H9 (cell line): ENCODE measurements at regions not wholly inside any gene's neighbourhood (a gene's known extent, or its start where the extent isn't known, plus 50 kb on each side); places are given as distances from the start of the nearest gene placed in this dataset.

Experiments used
- DNase-seq: peaks from one replicate; pipeline ENCODE4 v3.0.0-alpha.2; 2017
- H2AFZ ChIP-seq: one replicate; pipeline ENCODE4 v1.6.1; 2013; ENCODE audit warnings: mild to moderate bottlenecking, low read length, control low read depth, moderate library complexity
- H2AK5ac ChIP-seq: 2 replicates; pipeline ENCODE4 v1.6.1; 2013; ENCODE audit warnings: low read length, control low read depth, mixed read lengths; ENCODE audit not compliant: insufficient read length
- H2BK120ac ChIP-seq: one replicate; pipeline ENCODE4 v1.6.1; 2013; ENCODE audit warnings: low read depth, mild to moderate bottlenecking, low read length, control low read depth, inconsistent platforms; ENCODE audit not compliant: poor library complexity, severe bottlenecking
- H2BK12ac ChIP-seq: 2 replicates; pipeline ENCODE4 v1.6.1; 2013; ENCODE audit warnings: low read length, control low read depth, mixed read lengths, low read depth; ENCODE audit not compliant: insufficient read length
- H2BK15ac ChIP-seq: 2 replicates; pipeline ENCODE4 v1.6.1; 2013; ENCODE audit warnings: low read depth, low read length, control low read depth
- H2BK20ac ChIP-seq: one replicate; pipeline ENCODE4 v1.6.1; 2013; ENCODE audit warnings: low read depth, mild to moderate bottlenecking, low read length, control low read depth, inconsistent platforms; ENCODE audit not compliant: poor library complexity, severe bottlenecking
- H2BK5ac ChIP-seq: 2 replicates; pipeline ENCODE4 v1.6.1; 2013; ENCODE audit warnings: low read length, control low read depth, mixed read lengths; ENCODE audit not compliant: insufficient read length
- H3K14ac ChIP-seq: 2 replicates; pipeline ENCODE4 v1.6.1; 2013; ENCODE audit warnings: low read length, control low read depth; ENCODE audit not compliant: insufficient read depth
- H3K18ac ChIP-seq: 2 replicates; pipeline ENCODE4 v1.6.1; 2013; ENCODE audit warnings: low read depth, mild to moderate bottlenecking, mixed read lengths, low read length, control low read depth; ENCODE audit not compliant: insufficient read length
- H3K23ac ChIP-seq: 2 replicates; pipeline ENCODE4 v1.6.1; 2013; ENCODE audit warnings: low read length, control low read depth, mixed read lengths, low read depth; ENCODE audit not compliant: insufficient read length
- H3K23me2 ChIP-seq: 2 replicates; pipeline ENCODE4 v1.6.1; 2013; ENCODE audit warnings: low read depth, mild to moderate bottlenecking, mixed read lengths, low read length, control low read depth; ENCODE audit not compliant: insufficient read length, poor library complexity, severe bottlenecking
- H3K27ac ChIP-seq: 2 replicates; pipeline ENCODE4 v1.5.1; 2013; ENCODE audit warnings: low read length, control low read depth, mixed read lengths, low read depth; ENCODE audit not compliant: insufficient read length
- H3K27me3 ChIP-seq: 2 replicates; pipeline ENCODE4 v1.6.1; 2013; ENCODE audit warnings: low read length, control low read depth, inconsistent platforms; ENCODE audit not compliant: insufficient read depth
- H3K4ac ChIP-seq: 2 replicates; pipeline ENCODE4 v1.6.1; 2013; ENCODE audit warnings: low read depth, mild to moderate bottlenecking, control low read depth, inconsistent platforms, low read length, moderate library complexity
- H3K4me1 ChIP-seq: 2 replicates; pipeline ENCODE4 v1.6.1; 2013; ENCODE audit warnings: low read length, control low read depth, inconsistent platforms; ENCODE audit not compliant: insufficient read depth
- H3K4me2 ChIP-seq: 2 replicates; pipeline ENCODE4 v1.6.1; 2013; ENCODE audit warnings: low read length, control low read depth, mixed read lengths; ENCODE audit not compliant: insufficient read length, insufficient read depth
- H3K56ac ChIP-seq: 2 replicates; pipeline ENCODE4 v1.6.1; 2013; ENCODE audit warnings: low read depth, mild to moderate bottlenecking, mixed read lengths, low read length, control low read depth; ENCODE audit not compliant: insufficient read length
- H3K79me1 ChIP-seq: 2 replicates; pipeline ENCODE4 v1.6.1; 2013; ENCODE audit warnings: low read depth, mild to moderate bottlenecking, moderate library complexity, low read length, control low read depth, inconsistent platforms; ENCODE audit not compliant: insufficient read depth, poor library complexity, severe bottlenecking
- H3K79me2 ChIP-seq: 2 replicates; pipeline ENCODE4 v1.6.1; 2013; ENCODE audit warnings: low read length, control low read depth, inconsistent platforms; ENCODE audit not compliant: insufficient read depth
- H3K9ac ChIP-seq: 2 replicates; pipeline ENCODE4 v1.6.1; 2013; ENCODE audit warnings: low read length, control low read depth, mixed read lengths; ENCODE audit not compliant: insufficient read length; ENCODE audit errors: extremely low read depth
- H3K9me3 ChIP-seq: one replicate; pipeline ENCODE4 v1.6.1; 2013; ENCODE audit warnings: low read depth, low read length, inconsistent platforms; ENCODE audit not compliant: control insufficient read depth
- H3T11ph ChIP-seq: one replicate; pipeline ENCODE4 v1.6.1; 2013; ENCODE audit warnings: mild to moderate bottlenecking, low read length, control low read depth, inconsistent platforms
- H4K20me1 ChIP-seq: one replicate; pipeline ENCODE4 v1.6.1; 2013; ENCODE audit not compliant: control insufficient read depth, insufficient read length, insufficient read depth
- H4K5ac ChIP-seq: 2 replicates; pipeline ENCODE4 v1.6.1; 2013; ENCODE audit warnings: low read depth, mild to moderate bottlenecking, mixed read lengths, low read length, control low read depth; ENCODE audit not compliant: insufficient read length
- H4K8ac ChIP-seq: replicated peaks from 2 replicates; pipeline ENCODE4 v1.6.1; 2013; ENCODE audit warnings: low read length, control low read depth, mixed read lengths, low read depth; ENCODE audit not compliant: insufficient read length
- H4K91ac ChIP-seq: 2 replicates; pipeline ENCODE4 v1.6.1; 2013; ENCODE audit warnings: low read depth, mild to moderate bottlenecking, moderate library complexity, mixed read lengths, low read length, control low read depth; ENCODE audit not compliant: insufficient read length
- H3K27ac Mint-ChIP-seq, 3 experiments: 2 replicates in 2 of 3; 3 replicates in 1 of 3; pipeline ENCODE4 v1.8.0; 2020 to 2021; ENCODE audit warnings: mixed read lengths in 3 of 3, mild to moderate bottlenecking in 1 of 3, moderate library complexity in 1 of 3
- H3K27me3 Mint-ChIP-seq: 2 replicates; pipeline ENCODE4 v1.8.0; 2021; ENCODE audit warnings: low read depth, mild to moderate bottlenecking, moderate library complexity, mixed read lengths
- H3K36me3 Mint-ChIP-seq, 3 experiments: 2 replicates in 2 of 3; 3 replicates in 1 of 3; pipeline ENCODE4 v1.8.0; 2020 to 2021; ENCODE audit warnings: low read depth in 3 of 3, mixed read lengths in 3 of 3; ENCODE audit not compliant: insufficient read depth in 1 of 3
- H3K4me1 Mint-ChIP-seq, 2 experiments: 2 replicates each; pipeline ENCODE4 v1.8.0; 2020; ENCODE audit warnings: mixed read lengths in 2 of 2
- H3K4me3 Mint-ChIP-seq, 2 experiments: 2 replicates in 1 of 2; 3 replicates in 1 of 2; pipeline ENCODE4 v1.8.0; 2020 to 2021; ENCODE audit warnings: mild to moderate bottlenecking in 2 of 2, mixed read lengths in 2 of 2, moderate library complexity in 1 of 2
- H3K9me3 Mint-ChIP-seq, 2 experiments: 2 replicates in 1 of 2; 3 replicates in 1 of 2; pipeline ENCODE4 v1.8.0; 2020; ENCODE audit warnings: mild to moderate bottlenecking in 2 of 2, mixed read lengths in 2 of 2, moderate library complexity in 1 of 2
- CTCF ChIP-seq: fragments of 200-600 bp; sonication (generic); conservative IDR thresholded peaks from 3 replicates; pipeline ENCODE4 v1.8.0; 2021; ENCODE audit warnings: antibody characterized with exemption, mild to moderate bottlenecking
- WGBS: extraction: QIAGEN DNeasy Blood & Tissue Kit; methylation state at CpG from one replicate; pipeline ENCODE4 v1.1.7; 2013; ENCODE audit warnings: missing lambda C conversion rate, low lambda C conversion rate, mixed read lengths; ENCODE audit not compliant: insufficient read length; ENCODE audit errors: extremely low coverage; 5-methylcytosine and 5-hydroxymethylcytosine counted together

- Mint-ChIP-seq H3K27ac (no peak overlapping the region), H3K27me3 (no peaks in the 10 kb centered on the region), H3K4me3 (no peak overlapping the region), H3K36me3 (no peaks in the 10 kb centered on the region), H3K4me1 (peaks cover 10 to 21% of the 10 kb centered on the region in 2 experiments), H3K9me3 (no peaks in the 10 kb centered on the region; a peak in 2 of 5 replicates)
- H4K8ac ChIP-seq, result no peak overlapping the region
- no peak overlapping the region for H3K4me2 ChIP-seq
- no peaks in the 10 kb centered on the region for H3K79me2 ChIP-seq
- no peaks in the 10 kb centered on the region for H3K9me3 ChIP-seq
- DNase-seq, result no peak
- H3K56ac ChIP-seq, result no peak overlapping the region
- no peak overlapping the region for H3K9ac ChIP-seq
- H3T11ph ChIP-seq, result no peak overlapping the region
- H4K91ac ChIP-seq, result no peak overlapping the region
- H3K18ac ChIP-seq, result no peak overlapping the region
- H3K4ac ChIP-seq, result no peak overlapping the region
- WGBS, result no CpG with 5 or more reads among the region's 5 CpGs
- no peak for TF ChIP-seq CTCF
- no peak overlapping the region for H2BK120ac ChIP-seq
- no peak overlapping the region for H3K27ac ChIP-seq
- no peaks in the 10 kb centered on the region for H3K23me2 ChIP-seq
- H2BK12ac ChIP-seq, result no peak overlapping the region
- no peak overlapping the region for H4K5ac ChIP-seq
- no peaks in the 10 kb centered on the region for H3K4me1 ChIP-seq
- no peak overlapping the region for H3K14ac ChIP-seq
- no peak overlapping the region for H2BK5ac ChIP-seq
- H2AK5ac ChIP-seq, result no peak overlapping the region
- no peak overlapping the region for H2BK15ac ChIP-seq
- H2BK20ac ChIP-seq, result no peak overlapping the region
- H3K23ac ChIP-seq, result no peak overlapping the region
- H2AFZ ChIP-seq, result no peak overlapping the region
- no peaks in the 10 kb centered on the region for H4K20me1 ChIP-seq
- H3K79me1 ChIP-seq, result no peaks in the 10 kb centered on the region
- H3K27me3 ChIP-seq, result no peaks in the 10 kb centered on the region
These were observed 305.0 kb downstream of the SOX9 start for GRCh38 chr17:72425794-72426168.
